H9 (cell line): ENCODE measurements at regions not wholly inside any gene's neighbourhood (a gene's known extent, or its start where the extent isn't known, plus 50 kb on each side); places are given as distances from the start of the nearest gene placed in this dataset.

Source experiments
- DNase-seq: peaks from one replicate; pipeline ENCODE4 v3.0.0-alpha.2; 2017
- H2AFZ ChIP-seq: one replicate; pipeline ENCODE4 v1.6.1; 2013; ENCODE audit warnings: mild to moderate bottlenecking, low read length, control low read depth, moderate library complexity
- H2AK5ac ChIP-seq: 2 replicates; pipeline ENCODE4 v1.6.1; 2013; ENCODE audit warnings: low read length, control low read depth, mixed read lengths; ENCODE audit not compliant: insufficient read length
- H2BK120ac ChIP-seq: one replicate; pipeline ENCODE4 v1.6.1; 2013; ENCODE audit warnings: low read depth, mild to moderate bottlenecking, low read length, control low read depth, inconsistent platforms; ENCODE audit not compliant: poor library complexity, severe bottlenecking
- H2BK12ac ChIP-seq: 2 replicates; pipeline ENCODE4 v1.6.1; 2013; ENCODE audit warnings: low read length, control low read depth, mixed read lengths, low read depth; ENCODE audit not compliant: insufficient read length
- H2BK15ac ChIP-seq: 2 replicates; pipeline ENCODE4 v1.6.1; 2013; ENCODE audit warnings: low read depth, low read length, control low read depth
- H2BK20ac ChIP-seq: one replicate; pipeline ENCODE4 v1.6.1; 2013; ENCODE audit warnings: low read depth, mild to moderate bottlenecking, low read length, control low read depth, inconsistent platforms; ENCODE audit not compliant: poor library complexity, severe bottlenecking
- H2BK5ac ChIP-seq: 2 replicates; pipeline ENCODE4 v1.6.1; 2013; ENCODE audit warnings: low read length, control low read depth, mixed read lengths; ENCODE audit not compliant: insufficient read length
- H3K14ac ChIP-seq: 2 replicates; pipeline ENCODE4 v1.6.1; 2013; ENCODE audit warnings: low read length, control low read depth; ENCODE audit not compliant: insufficient read depth
- H3K18ac ChIP-seq: 2 replicates; pipeline ENCODE4 v1.6.1; 2013; ENCODE audit warnings: low read depth, mild to moderate bottlenecking, mixed read lengths, low read length, control low read depth; ENCODE audit not compliant: insufficient read length
- H3K23ac ChIP-seq: 2 replicates; pipeline ENCODE4 v1.6.1; 2013; ENCODE audit warnings: low read length, control low read depth, mixed read lengths, low read depth; ENCODE audit not compliant: insufficient read length
- H3K23me2 ChIP-seq: 2 replicates; pipeline ENCODE4 v1.6.1; 2013; ENCODE audit warnings: low read depth, mild to moderate bottlenecking, mixed read lengths, low read length, control low read depth; ENCODE audit not compliant: insufficient read length, poor library complexity, severe bottlenecking
- H3K27ac ChIP-seq: 2 replicates; pipeline ENCODE4 v1.5.1; 2013; ENCODE audit warnings: low read length, control low read depth, mixed read lengths, low read depth; ENCODE audit not compliant: insufficient read length
- H3K27me3 ChIP-seq: 2 replicates; pipeline ENCODE4 v1.6.1; 2013; ENCODE audit warnings: low read length, control low read depth, inconsistent platforms; ENCODE audit not compliant: insufficient read depth
- H3K4ac ChIP-seq: 2 replicates; pipeline ENCODE4 v1.6.1; 2013; ENCODE audit warnings: low read depth, mild to moderate bottlenecking, control low read depth, inconsistent platforms, low read length, moderate library complexity
- H3K4me1 ChIP-seq: 2 replicates; pipeline ENCODE4 v1.6.1; 2013; ENCODE audit warnings: low read length, control low read depth, inconsistent platforms; ENCODE audit not compliant: insufficient read depth
- H3K4me2 ChIP-seq: 2 replicates; pipeline ENCODE4 v1.6.1; 2013; ENCODE audit warnings: low read length, control low read depth, mixed read lengths; ENCODE audit not compliant: insufficient read length, insufficient read depth
- H3K56ac ChIP-seq: 2 replicates; pipeline ENCODE4 v1.6.1; 2013; ENCODE audit warnings: low read depth, mild to moderate bottlenecking, mixed read lengths, low read length, control low read depth; ENCODE audit not compliant: insufficient read length
- H3K79me1 ChIP-seq: 2 replicates; pipeline ENCODE4 v1.6.1; 2013; ENCODE audit warnings: low read depth, mild to moderate bottlenecking, moderate library complexity, low read length, control low read depth, inconsistent platforms; ENCODE audit not compliant: insufficient read depth, poor library complexity, severe bottlenecking
- H3K79me2 ChIP-seq: 2 replicates; pipeline ENCODE4 v1.6.1; 2013; ENCODE audit warnings: low read length, control low read depth, inconsistent platforms; ENCODE audit not compliant: insufficient read depth
- H3K9ac ChIP-seq: 2 replicates; pipeline ENCODE4 v1.6.1; 2013; ENCODE audit warnings: low read length, control low read depth, mixed read lengths; ENCODE audit not compliant: insufficient read length; ENCODE audit errors: extremely low read depth
- H3K9me3 ChIP-seq: one replicate; pipeline ENCODE4 v1.6.1; 2013; ENCODE audit warnings: low read depth, low read length, inconsistent platforms; ENCODE audit not compliant: control insufficient read depth
- H3T11ph ChIP-seq: one replicate; pipeline ENCODE4 v1.6.1; 2013; ENCODE audit warnings: mild to moderate bottlenecking, low read length, control low read depth, inconsistent platforms
- H4K20me1 ChIP-seq: one replicate; pipeline ENCODE4 v1.6.1; 2013; ENCODE audit not compliant: control insufficient read depth, insufficient read length, insufficient read depth
- H4K5ac ChIP-seq: 2 replicates; pipeline ENCODE4 v1.6.1; 2013; ENCODE audit warnings: low read depth, mild to moderate bottlenecking, mixed read lengths, low read length, control low read depth; ENCODE audit not compliant: insufficient read length
- H4K8ac ChIP-seq: replicated peaks from 2 replicates; pipeline ENCODE4 v1.6.1; 2013; ENCODE audit warnings: low read length, control low read depth, mixed read lengths, low read depth; ENCODE audit not compliant: insufficient read length
- H4K91ac ChIP-seq: 2 replicates; pipeline ENCODE4 v1.6.1; 2013; ENCODE audit warnings: low read depth, mild to moderate bottlenecking, moderate library complexity, mixed read lengths, low read length, control low read depth; ENCODE audit not compliant: insufficient read length
- H3K27ac Mint-ChIP-seq, 3 experiments: 2 replicates in 2 of 3; 3 replicates in 1 of 3; pipeline ENCODE4 v1.8.0; 2020 to 2021; ENCODE audit warnings: mixed read lengths in 3 of 3, mild to moderate bottlenecking in 1 of 3, moderate library complexity in 1 of 3
- H3K27me3 Mint-ChIP-seq: 2 replicates; pipeline ENCODE4 v1.8.0; 2021; ENCODE audit warnings: low read depth, mild to moderate bottlenecking, moderate library complexity, mixed read lengths
- H3K36me3 Mint-ChIP-seq, 3 experiments: 2 replicates in 2 of 3; 3 replicates in 1 of 3; pipeline ENCODE4 v1.8.0; 2020 to 2021; ENCODE audit warnings: low read depth in 3 of 3, mixed read lengths in 3 of 3; ENCODE audit not compliant: insufficient read depth in 1 of 3
- H3K4me1 Mint-ChIP-seq, 2 experiments: 2 replicates each; pipeline ENCODE4 v1.8.0; 2020; ENCODE audit warnings: mixed read lengths in 2 of 2
- H3K4me3 Mint-ChIP-seq, 2 experiments: 2 replicates in 1 of 2; 3 replicates in 1 of 2; pipeline ENCODE4 v1.8.0; 2020 to 2021; ENCODE audit warnings: mild to moderate bottlenecking in 2 of 2, mixed read lengths in 2 of 2, moderate library complexity in 1 of 2
- H3K9me3 Mint-ChIP-seq, 2 experiments: 2 replicates in 1 of 2; 3 replicates in 1 of 2; pipeline ENCODE4 v1.8.0; 2020; ENCODE audit warnings: mild to moderate bottlenecking in 2 of 2, mixed read lengths in 2 of 2, moderate library complexity in 1 of 2
- WGBS: extraction: QIAGEN DNeasy Blood & Tissue Kit; methylation state at CpG from one replicate; pipeline ENCODE4 v1.1.7; 2013; ENCODE audit warnings: missing lambda C conversion rate, low lambda C conversion rate, mixed read lengths; ENCODE audit not compliant: insufficient read length; ENCODE audit errors: extremely low coverage; 5-methylcytosine and 5-hydroxymethylcytosine counted together
- TF ChIP-seq, protein P1 (sequence below): fragments of 200-600 bp; sonication (generic); conservative IDR thresholded peaks from 3 replicates; pipeline ENCODE4 v1.8.0; 2021; ENCODE audit warnings: antibody characterized with exemption, mild to moderate bottlenecking

DNA sequence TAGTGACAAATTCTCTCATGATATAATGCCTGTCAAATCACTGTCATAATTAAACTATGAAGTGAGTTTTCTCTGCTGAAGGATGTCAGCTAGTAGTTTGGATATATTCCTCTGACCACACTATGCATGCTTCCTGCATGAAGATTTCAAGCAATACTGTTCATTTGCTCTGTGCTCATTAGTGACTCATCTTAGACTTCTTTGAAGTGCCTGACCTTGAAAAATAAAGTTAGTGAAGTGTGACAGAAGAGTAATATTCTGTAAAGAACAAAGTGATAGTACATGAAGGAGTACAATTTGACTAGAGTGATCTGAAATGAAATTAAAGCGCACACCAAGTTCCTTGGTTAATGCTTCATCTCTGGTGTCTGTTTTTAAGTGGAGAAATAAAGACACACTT, 629.5 kb upstream of the ANO3 start:
- no peaks in the 10 kb centered on the region for H3K23me2 ChIP-seq
- no CpG with 5 or more reads among the region's 1 CpG for WGBS
- no peak overlapping the region for H3T11ph ChIP-seq
- no peaks in the 10 kb centered on the region for H3K79me1 ChIP-seq
- no peaks in the 10 kb centered on the region for H4K20me1 ChIP-seq
- no peak overlapping the region for H3K9ac ChIP-seq
- no peak overlapping the region for H2BK120ac ChIP-seq
- no peak overlapping the region for H2BK12ac ChIP-seq
- Mint-ChIP-seq H3K36me3 (no peaks in the 10 kb centered on the region), H3K27me3 (no peaks in the 10 kb centered on the region), H3K27ac (no peak overlapping the region), H3K4me3 (no peak overlapping the region), H3K4me1 (no peaks in the 10 kb centered on the region), H3K9me3 (no peaks in the 10 kb centered on the region; a peak in 1 of 5 replicates)
- H3K23ac ChIP-seq, result no peak overlapping the region
- H2BK5ac ChIP-seq, result no peak overlapping the region
- no peak overlapping the region for H3K18ac ChIP-seq
- no peaks in the 10 kb centered on the region for H3K4me1 ChIP-seq
- TF ChIP-seq, protein P1, sequence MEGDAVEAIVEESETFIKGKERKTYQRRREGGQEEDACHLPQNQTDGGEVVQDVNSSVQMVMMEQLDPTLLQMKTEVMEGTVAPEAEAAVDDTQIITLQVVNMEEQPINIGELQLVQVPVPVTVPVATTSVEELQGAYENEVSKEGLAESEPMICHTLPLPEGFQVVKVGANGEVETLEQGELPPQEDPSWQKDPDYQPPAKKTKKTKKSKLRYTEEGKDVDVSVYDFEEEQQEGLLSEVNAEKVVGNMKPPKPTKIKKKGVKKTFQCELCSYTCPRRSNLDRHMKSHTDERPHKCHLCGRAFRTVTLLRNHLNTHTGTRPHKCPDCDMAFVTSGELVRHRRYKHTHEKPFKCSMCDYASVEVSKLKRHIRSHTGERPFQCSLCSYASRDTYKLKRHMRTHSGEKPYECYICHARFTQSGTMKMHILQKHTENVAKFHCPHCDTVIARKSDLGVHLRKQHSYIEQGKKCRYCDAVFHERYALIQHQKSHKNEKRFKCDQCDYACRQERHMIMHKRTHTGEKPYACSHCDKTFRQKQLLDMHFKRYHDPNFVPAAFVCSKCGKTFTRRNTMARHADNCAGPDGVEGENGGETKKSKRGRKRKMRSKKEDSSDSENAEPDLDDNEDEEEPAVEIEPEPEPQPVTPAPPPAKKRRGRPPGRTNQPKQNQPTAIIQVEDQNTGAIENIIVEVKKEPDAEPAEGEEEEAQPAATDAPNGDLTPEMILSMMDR, result no peak
- H3K14ac ChIP-seq, result no peak overlapping the region
- no peak overlapping the region for H3K56ac ChIP-seq
- no peak overlapping the region for H3K4me2 ChIP-seq
- H2AFZ ChIP-seq, result no peak overlapping the region
- H4K91ac ChIP-seq, result no peak overlapping the region
- no peak overlapping the region for H2BK15ac ChIP-seq
- no peak overlapping the region for H2AK5ac ChIP-seq
- no peak overlapping the region for H4K8ac ChIP-seq
- no peak overlapping the region for H3K4ac ChIP-seq
- no peaks in the 10 kb centered on the region for H3K79me2 ChIP-seq
- H3K27me3 ChIP-seq, result no peaks in the 10 kb centered on the region
- H2BK20ac ChIP-seq, result no peak overlapping the region
- no peaks in the 10 kb centered on the region for H3K9me3 ChIP-seq
- no peak for DNase-seq
- H3K27ac ChIP-seq, result no peak overlapping the region
- no peak overlapping the region for H4K5ac ChIP-seq
